ENCODE measurements at regions not wholly inside any gene's neighbourhood (a gene's known extent, or its start where the extent isn't known, plus 50 kb on each side); places are given as distances from the start of the nearest gene placed in this dataset.
"Not testable (repeated sequence)": the region's sequence is repeated elsewhere in the genome, so short reads cannot be mapped to it uniquely, and the experiment has no call there.

- DNase-seq: not testable (repeated sequence)
These were observed 167.6 kb downstream of the CXXC4 start for GRCh38 chr4:104326991-104327694.

GRCh38 chr4:104302731-104303130 is 192.0 kb downstream of the CXXC4 start:
- no peak for DNase-seq

GRCh38 chr4:104294811-104295210 is 199.9 kb downstream of the CXXC4 start:
- no peak for DNase-seq

GRCh38 chr4:104286867-104287266 is 207.8 kb downstream of the CXXC4 start:
- no peak for DNase-seq

GRCh38 chr4:104283303-104283702 is 211.4 kb downstream of the CXXC4 start:
- DNase-seq: no peak

- no peak for DNase-seq
These were observed 214.9 kb downstream of the CXXC4 start for GRCh38 chr4:104279744-104280143.

- no peak for DNase-seq
These were observed 221.7 kb downstream of the CXXC4 start for GRCh38 chr4:104272966-104273365.

DNA sequence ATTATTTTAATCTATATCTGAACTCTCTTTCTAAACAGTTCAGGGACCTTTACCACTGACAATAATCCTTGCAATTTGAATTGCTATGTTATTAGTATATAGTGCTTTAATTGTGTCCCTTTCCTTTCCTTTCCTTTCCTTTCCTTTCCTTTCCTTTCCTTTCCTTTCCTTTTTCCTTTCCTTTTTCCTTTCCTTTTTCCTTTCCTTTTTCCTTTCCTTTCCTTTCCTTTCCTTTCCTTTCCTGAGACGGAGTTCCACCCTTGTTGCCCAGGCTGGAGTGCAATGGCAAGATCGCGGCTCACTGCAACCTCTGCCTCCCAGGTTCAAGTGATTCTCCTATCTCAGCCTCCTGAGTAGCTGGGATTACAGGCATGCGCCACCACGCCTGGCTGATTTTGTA is 225.1 kb downstream of the CXXC4 start:
- DNase-seq: not testable (repeated sequence)

DNA sequence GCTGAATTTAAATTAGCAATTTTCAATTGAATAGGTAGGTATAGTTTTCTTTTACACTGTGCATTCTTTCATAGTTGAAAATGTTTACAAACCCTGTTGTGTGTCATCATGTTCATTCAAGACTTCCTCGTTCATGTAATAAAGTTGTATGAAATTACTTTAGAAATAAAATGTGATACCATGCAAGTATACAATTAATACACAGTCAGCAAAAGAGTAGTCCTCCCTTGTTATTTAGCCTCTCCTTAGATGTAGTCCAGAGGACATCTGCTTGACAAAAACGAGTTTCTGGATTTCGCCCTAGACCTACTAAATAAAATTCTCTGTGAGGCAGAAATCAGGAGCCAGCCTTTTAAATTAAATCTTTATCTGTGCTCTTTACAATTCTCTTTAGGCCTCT is 231.6 kb downstream of the CXXC4 start:
- no peak for DNase-seq

GRCh38 chr4:104262678-104263077 is 232.0 kb downstream of the CXXC4 start:
- DNase-seq: no peak

GRCh38 chr4:104248726-104249125 is 246.0 kb downstream of the CXXC4 start:
- no peak for DNase-seq

GRCh38 chr4:104235967-104236366 is 258.7 kb downstream of the CXXC4 start:
- no peak for DNase-seq

DNA sequence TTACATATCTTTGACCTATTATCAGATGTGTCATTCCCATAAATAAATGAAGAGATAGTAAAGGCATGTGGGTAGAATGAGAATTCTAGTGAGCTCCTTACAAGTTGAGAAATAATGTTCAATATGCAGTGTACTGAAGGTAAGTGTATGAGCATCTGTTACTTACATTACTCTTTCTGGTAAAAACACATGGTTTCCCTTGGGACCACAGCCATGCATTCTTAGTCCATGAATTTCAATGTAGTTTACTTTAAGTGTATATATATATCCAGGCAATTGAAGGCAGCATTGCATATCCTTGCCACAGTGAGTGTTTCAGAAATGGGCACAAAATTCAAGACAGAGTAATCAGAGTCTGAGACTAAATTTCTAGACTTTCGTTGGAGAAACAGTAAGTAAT is 277.2 kb downstream of the CXXC4 start:
- no peak for DNase-seq

DNA sequence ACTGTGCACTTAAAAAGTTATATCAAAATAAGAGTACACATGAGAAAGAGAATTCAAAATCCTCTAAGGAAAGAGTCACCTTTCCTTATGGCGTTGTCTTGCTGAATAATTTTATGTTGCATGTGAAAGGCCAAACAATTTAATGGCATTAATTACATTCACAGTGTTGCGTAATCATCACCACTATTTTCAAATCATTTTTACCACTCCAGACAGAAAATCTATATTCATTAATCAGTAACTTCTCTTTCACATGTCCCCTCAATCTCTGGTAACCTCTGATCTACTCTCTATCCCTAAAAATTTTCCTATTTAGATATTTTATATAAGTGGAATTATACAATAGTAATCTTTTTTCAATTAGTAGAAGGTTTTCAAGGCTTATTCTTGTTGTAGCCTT is 283.0 kb downstream of the CXXC4 start:
- DNase-seq: no peak

GRCh38 chr4:104210420-104210819 is 284.3 kb downstream of the CXXC4 start:
- no peak for DNase-seq

- no peak for DNase-seq
These were observed 287.9 kb downstream of the CXXC4 start for GRCh38 chr4:104206784-104207183.

DNA sequence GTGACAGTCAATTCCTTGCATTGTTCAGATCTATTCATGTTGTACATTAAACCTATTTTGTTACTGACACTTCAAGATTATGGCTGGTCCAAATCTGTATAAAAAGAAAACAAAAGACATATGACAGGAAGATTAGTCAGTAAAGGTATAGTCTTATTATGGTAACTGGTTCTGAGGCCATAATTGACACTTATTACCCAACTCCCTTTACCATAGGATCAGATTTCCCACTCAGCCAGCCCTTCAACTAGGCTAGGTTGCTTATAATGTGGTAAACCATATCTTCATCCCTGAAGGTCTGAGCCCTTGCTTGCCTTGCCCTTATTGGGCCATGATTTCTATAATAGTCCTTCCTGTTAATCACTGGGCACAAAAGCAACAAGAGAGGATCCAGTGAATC is 289.6 kb downstream of the CXXC4 start:
- no peak for DNase-seq

- DNase-seq: no peak
These were observed 306.4 kb downstream of the CXXC4 start for GRCh38 chr4:104188301-104188700.

DNA sequence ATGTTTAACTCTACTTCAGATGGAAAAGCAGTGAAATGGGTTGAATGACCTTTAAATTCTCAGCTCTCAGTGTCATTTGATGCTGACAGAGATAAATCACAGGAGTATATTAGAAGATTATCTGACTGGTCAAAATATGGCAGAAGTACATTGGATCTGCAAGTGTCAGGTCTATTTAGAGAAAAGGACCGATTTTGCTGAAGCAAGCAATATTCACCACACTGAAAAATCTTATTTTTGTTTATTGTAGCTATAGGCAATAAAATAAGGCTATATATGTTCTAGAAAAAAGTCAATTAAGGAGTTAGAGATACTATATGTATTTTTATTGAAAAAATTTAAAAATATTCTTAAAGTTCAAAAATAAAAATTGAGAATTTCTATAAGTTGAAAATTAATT is 325.3 kb downstream of the CXXC4 start:
- DNase-seq: no peak

GRCh38 chr4:104166749-104167148 is 327.9 kb downstream of the CXXC4 start:
- no peak for DNase-seq

- no peak for DNase-seq
These were observed 330.9 kb downstream of the CXXC4 start for GRCh38 chr4:104163820-104164219.

- no peak for DNase-seq
These were observed 348.6 kb downstream of the CXXC4 start for GRCh38 chr4:104146048-104146447.

DNA sequence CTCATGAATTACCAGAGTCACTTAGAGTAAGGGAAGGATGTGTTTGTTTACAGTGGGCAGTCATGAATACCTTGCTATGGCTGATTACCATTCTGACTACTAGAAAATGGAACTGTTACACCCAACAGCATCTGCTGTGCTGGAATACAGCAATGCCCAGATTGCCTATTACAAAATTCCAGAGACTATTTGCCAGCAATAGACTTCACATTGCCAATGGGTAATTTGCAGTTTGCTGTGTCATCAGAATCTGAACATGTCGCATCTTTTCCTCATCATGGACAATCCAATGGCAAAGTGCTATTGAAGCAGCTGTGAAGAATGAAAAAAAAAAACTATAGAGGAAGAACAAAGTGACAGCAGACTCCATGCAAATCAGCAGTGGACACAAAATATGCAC is 356.6 kb downstream of the CXXC4 start:
- DNase-seq: no peak

- DNase-seq: no peak
These were observed 365.5 kb downstream of the CXXC4 start for GRCh38 chr4:104129243-104129642.

DNA sequence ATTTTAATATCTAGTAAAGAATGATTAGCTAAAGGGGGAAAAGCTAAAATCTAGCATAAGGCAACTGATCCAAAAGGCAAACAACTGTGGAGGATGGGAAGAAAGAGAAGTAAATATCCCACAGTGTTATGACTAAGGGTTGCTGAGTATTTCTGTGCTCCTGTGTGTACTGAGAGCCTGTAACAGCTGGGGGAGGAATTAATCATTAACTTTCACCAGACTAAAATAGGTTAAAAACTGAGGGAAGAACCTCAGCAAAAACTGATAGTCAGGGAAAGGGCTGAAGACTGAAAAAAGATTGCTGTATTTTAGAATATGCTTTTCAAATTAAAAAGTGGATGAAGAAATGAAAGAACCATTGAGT is 365.9 kb downstream of the CXXC4 start:
- DNase-seq: no peak

All from right hindlimb (tissue), 1 donor.